ENCODE measurements at regions not wholly inside any gene's neighbourhood (a gene's known extent, or its start where the extent isn't known, plus 50 kb on each side); places are given as distances from the start of the nearest gene placed in this dataset.

- TF ChIP-seq CTCF (IDR thresholded peaks at IDR 0.05) (no peak), POLR2A (IDR thresholded peaks at IDR 0.05) (no peak)
These were observed 365.5 kb downstream of the MN1 start for GRCh38 chr22:27435844-27436576.

Data from adrenal gland (tissue), 5 donors.